Calu3 (cell line): ENCODE measurements at regions not wholly inside any gene's neighbourhood (a gene's known extent, or its start where the extent isn't known, plus 50 kb on each side); places are given as distances from the start of the nearest gene placed in this dataset.

ENCODE experiments used
- BruUV-seq: library from RNA; stranded (reverse); fragments of 400-500 nt; replicated peaks from 2 replicates; lab custom pipeline; 2021; lab: Mats Ljungman, UMichigan
- CTCF ChIA-PET: fragments of 300-600 bp; sonication (Branson Sonifier 250); formaldehyde crosslinking; loops from one replicate; lab custom pipeline; 2022; ENCODE audit warnings: antibody characterized with exemption; lab: Charles Lee
- DNase-seq: peaks from one replicate; pipeline ENCODE4 v3.0.0; 2022
- H3K27ac Mint-ChIP-seq: one replicate; pipeline ENCODE4 v1.8.0; 2022; ENCODE audit warnings: mixed read lengths; ENCODE audit not compliant: unreplicated experiment
- H3K27me3 Mint-ChIP-seq: one replicate; pipeline ENCODE4 v1.8.0; 2022; ENCODE audit warnings: mixed read lengths; ENCODE audit not compliant: unreplicated experiment
- H3K36me3 Mint-ChIP-seq: one replicate; pipeline ENCODE4 v1.8.0; 2022; ENCODE audit warnings: mild to moderate bottlenecking, moderate library complexity, mixed read lengths; ENCODE audit not compliant: insufficient read depth, unreplicated experiment
- H3K4me1 Mint-ChIP-seq: one replicate; pipeline ENCODE4 v1.8.0; 2022; ENCODE audit warnings: mild to moderate bottlenecking, low read depth, mixed read lengths; ENCODE audit not compliant: unreplicated experiment
- H3K4me3 Mint-ChIP-seq: one replicate; pipeline ENCODE4 v1.8.0; 2022; ENCODE audit warnings: mild to moderate bottlenecking, low read depth, moderate library complexity, mixed read lengths; ENCODE audit not compliant: unreplicated experiment
- H3K9me3 Mint-ChIP-seq: one replicate; pipeline ENCODE4 v1.8.0; 2022; ENCODE audit warnings: low read depth, mixed read lengths; ENCODE audit not compliant: unreplicated experiment
- intact Hi-C: fragments of 100-400 bp; cut with micrococcal nuclease; formaldehyde crosslinking; loops from one replicate; pipeline ENCODE4 v1.10.0; 2022; ENCODE audit not compliant: unreplicated experiment
- TF ChIP-seq, protein P1 (sequence below): fragments of 200-600 bp; IDR thresholded peaks from one replicate; pipeline ENCODE4 v1.8.0; 2022; ENCODE audit warnings: antibody characterized with exemption; ENCODE audit not compliant: unreplicated experiment

DNA sequence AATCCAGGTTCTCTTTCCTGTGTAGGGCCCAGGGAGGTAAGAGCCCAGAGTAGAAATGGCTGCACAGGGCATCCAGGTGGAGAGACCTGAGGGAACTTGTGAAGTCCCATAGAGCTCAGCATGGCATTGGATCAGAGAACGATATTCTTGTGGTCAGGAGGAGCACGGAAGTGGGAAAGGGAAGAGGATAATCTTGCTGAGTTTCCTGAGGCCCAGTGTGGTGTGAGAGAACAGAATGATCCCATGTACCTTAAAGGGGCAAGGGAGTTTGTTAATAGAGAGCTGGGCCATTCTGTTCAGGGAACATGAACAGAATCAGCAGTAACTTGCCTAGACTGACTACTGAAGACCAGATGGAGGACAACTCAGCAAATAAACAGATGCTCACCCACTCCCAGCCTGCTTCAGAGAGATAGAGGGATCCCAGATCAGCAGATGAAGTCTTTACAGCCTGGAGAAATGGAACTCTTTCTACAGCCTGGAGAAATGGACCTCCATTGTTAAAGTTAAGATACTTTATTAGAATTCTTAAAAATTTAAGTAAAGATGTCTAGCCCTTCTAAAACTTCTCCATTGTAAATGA is 119.7 kb upstream of the ELL2 start:
- H3K4me1 Mint-ChIP-seq = peaks cover 45% of the 10 kb centered on the region
- no peak for DNase-seq
- TF ChIP-seq, protein P1, sequence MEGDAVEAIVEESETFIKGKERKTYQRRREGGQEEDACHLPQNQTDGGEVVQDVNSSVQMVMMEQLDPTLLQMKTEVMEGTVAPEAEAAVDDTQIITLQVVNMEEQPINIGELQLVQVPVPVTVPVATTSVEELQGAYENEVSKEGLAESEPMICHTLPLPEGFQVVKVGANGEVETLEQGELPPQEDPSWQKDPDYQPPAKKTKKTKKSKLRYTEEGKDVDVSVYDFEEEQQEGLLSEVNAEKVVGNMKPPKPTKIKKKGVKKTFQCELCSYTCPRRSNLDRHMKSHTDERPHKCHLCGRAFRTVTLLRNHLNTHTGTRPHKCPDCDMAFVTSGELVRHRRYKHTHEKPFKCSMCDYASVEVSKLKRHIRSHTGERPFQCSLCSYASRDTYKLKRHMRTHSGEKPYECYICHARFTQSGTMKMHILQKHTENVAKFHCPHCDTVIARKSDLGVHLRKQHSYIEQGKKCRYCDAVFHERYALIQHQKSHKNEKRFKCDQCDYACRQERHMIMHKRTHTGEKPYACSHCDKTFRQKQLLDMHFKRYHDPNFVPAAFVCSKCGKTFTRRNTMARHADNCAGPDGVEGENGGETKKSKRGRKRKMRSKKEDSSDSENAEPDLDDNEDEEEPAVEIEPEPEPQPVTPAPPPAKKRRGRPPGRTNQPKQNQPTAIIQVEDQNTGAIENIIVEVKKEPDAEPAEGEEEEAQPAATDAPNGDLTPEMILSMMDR = no peak
- H3K36me3 Mint-ChIP-seq = no peaks in the 10 kb centered on the region
- H3K9me3 Mint-ChIP-seq = no peaks in the 10 kb centered on the region
- peak overlapping the region; percentile 22 for H3K27ac Mint-ChIP-seq
- CTCF ChIA-PET = no interaction called here
- BruUV-seq = no TSS peak
- H3K4me3 Mint-ChIP-seq = no peak overlapping the region
- H3K27me3 Mint-ChIP-seq = no peaks in the 10 kb centered on the region
- intact Hi-C loops = no loop called here

GRCh38 chr5:96080557-96080956 is 118.9 kb upstream of the ELL2 start:
- Mint-ChIP-seq H3K36me3 (no peaks in the 10 kb centered on the region), H3K27me3 (no peaks in the 10 kb centered on the region), H3K9me3 (no peaks in the 10 kb centered on the region), H3K27ac (peak overlapping the region; percentile 22), H3K4me1 (peaks cover 53% of the 10 kb centered on the region), H3K4me3 (no peak overlapping the region)
- CTCF ChIA-PET = no interaction called here
- DNase-seq = no peak
- intact Hi-C loops = no loop called here
- BruUV-seq = no TSS peak
- TF ChIP-seq, protein P1 = no peak

DNA sequence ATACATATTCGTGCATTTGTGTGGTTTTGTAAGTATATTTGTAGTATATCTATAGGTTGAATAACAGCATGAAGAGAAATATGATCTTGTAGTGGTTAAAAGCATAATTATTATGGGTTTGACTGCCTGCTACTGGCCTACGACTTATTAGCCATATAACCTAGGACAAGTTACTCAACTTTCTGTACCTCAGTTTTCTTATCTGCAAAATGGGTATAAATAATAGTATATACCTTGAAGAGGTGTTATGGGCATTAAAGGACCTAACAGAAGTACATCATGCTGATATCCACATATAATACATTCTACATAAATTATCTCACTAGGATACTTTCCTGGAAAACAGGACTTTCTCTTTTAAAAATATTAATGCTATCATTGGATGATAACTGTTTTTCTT is 118.3 kb upstream of the ELL2 start:
- Mint-ChIP-seq H3K27me3 (no peaks in the 10 kb centered on the region), H3K4me3 (no peak overlapping the region), H3K27ac (no peak overlapping the region), H3K9me3 (no peaks in the 10 kb centered on the region), H3K36me3 (no peaks in the 10 kb centered on the region), H3K4me1 (peaks cover 58% of the 10 kb centered on the region)
- TF ChIP-seq, protein P1 = no peak
- BruUV-seq = no TSS peak
- no peak for DNase-seq
- CTCF ChIA-PET = no interaction called here
- intact Hi-C loops = loop anchor here (5.0 kb wide), 2 partner anchors 118 to 257 kb away; partner anchors contain the start of gene ELL2

DNA sequence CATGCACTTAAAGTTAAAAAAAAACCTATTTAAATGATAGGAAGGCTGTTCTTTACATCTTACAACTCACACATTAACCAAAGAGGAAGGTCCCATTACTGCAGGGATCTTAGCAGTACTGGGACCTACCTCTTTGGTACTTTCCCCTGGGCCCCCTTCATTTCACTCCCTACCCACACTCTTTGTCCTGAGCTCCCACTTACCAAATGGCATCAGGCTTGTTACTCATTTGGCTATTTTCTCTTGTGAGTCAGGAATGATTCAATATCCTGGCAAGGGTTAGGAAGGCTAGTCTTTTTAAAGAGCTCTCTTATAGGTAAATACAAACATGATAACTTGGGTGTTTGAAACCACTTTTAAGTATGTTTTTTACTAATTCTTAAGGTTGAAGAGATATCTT is 117.4 kb upstream of the ELL2 start:
- peaks cover 60% of the 10 kb centered on the region for H3K4me1 Mint-ChIP-seq
- no peak for DNase-seq
- TF ChIP-seq, protein P1 = no peak
- intact Hi-C loops = loop anchor here (5.0 kb wide), 2 partner anchors 117 to 258 kb away; partner anchors contain the start of gene ELL2
- no peaks in the 10 kb centered on the region for H3K27me3 Mint-ChIP-seq
- no TSS peak for BruUV-seq
- H3K4me3 Mint-ChIP-seq = no peak overlapping the region
- H3K27ac Mint-ChIP-seq = peak overlapping the region; percentile 94
- CTCF ChIA-PET = interaction anchor here (0.5 to 1.4 kb wide), 5 partner anchors 14 to 259 kb away, joined by 3 to 7 read pairs (median 4); no protein-coding TSS in a partner anchor
- H3K36me3 Mint-ChIP-seq = no peaks in the 10 kb centered on the region
- no peaks in the 10 kb centered on the region for H3K9me3 Mint-ChIP-seq
